Gastrocnemius medialis (tissue), 4 donors: ENCODE measurements at regions not wholly inside any gene's neighbourhood (a gene's known extent, or its start where the extent isn't known, plus 50 kb on each side); places are given as distances from the start of the nearest gene placed in this dataset.

Experiments used
- POLR2A ChIP-seq, 2 donors: fragments of 450-650 bp; IDR thresholded peaks; one replicate each; pipeline ENCODE4 v1.6.1; 2017; ENCODE audit warnings: antibody characterized with exemption in 2 of 2, mild to moderate bottlenecking in 2 of 2, moderate library complexity in 2 of 2
- TF ChIP-seq, protein P1 (sequence below), 5 experiments: fragments of 450-650 bp in 3 of 5; fragments of 200-600 bp in 2 of 5; sonication (generic) in 2 of 5; IDR thresholded peaks in 4 of 5; conservative IDR thresholded peaks in 1 of 5; 1 replicate in 4 of 5; 2 replicates in 1 of 5; pipeline ENCODE4 v1.5.1; 2016 to 2019; ENCODE audit warnings: antibody characterized with exemption in 5 of 5, mild to moderate bottlenecking in 3 of 5, moderate library complexity in 3 of 5

DNA sequence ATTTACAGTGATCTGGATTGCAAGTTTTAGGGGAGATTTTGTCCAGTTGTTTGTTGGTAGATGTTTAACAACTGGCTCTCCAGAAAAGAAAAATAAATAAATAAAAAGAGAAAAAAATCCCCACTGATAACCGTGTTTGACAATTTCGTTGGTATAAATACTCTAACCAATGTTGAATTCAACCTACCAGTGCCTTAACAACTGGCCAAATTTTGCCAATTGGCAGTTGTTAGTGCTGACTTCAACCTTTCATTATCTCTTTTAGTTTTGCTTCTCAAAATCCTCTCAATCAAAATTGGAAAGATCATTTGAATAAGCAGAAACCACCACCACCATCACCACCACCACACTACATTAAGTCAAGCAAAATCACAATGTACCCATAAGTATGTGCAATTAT, 490.3 kb downstream of the PIK3C3 start:
- TF ChIP-seq, protein P1, sequence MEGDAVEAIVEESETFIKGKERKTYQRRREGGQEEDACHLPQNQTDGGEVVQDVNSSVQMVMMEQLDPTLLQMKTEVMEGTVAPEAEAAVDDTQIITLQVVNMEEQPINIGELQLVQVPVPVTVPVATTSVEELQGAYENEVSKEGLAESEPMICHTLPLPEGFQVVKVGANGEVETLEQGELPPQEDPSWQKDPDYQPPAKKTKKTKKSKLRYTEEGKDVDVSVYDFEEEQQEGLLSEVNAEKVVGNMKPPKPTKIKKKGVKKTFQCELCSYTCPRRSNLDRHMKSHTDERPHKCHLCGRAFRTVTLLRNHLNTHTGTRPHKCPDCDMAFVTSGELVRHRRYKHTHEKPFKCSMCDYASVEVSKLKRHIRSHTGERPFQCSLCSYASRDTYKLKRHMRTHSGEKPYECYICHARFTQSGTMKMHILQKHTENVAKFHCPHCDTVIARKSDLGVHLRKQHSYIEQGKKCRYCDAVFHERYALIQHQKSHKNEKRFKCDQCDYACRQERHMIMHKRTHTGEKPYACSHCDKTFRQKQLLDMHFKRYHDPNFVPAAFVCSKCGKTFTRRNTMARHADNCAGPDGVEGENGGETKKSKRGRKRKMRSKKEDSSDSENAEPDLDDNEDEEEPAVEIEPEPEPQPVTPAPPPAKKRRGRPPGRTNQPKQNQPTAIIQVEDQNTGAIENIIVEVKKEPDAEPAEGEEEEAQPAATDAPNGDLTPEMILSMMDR (IDR thresholded peaks at IDR 0.05 in 4 of 5, conservative IDR thresholded peaks at IDR 0.05 in 1 of 5): no peak
- no peak for TF ChIP-seq POLR2A (IDR thresholded peaks at IDR 0.05)
